Liver (tissue), 8 donors: ENCODE measurements at regions not wholly inside any gene's neighbourhood (a gene's known extent, or its start where the extent isn't known, plus 50 kb on each side); places are given as distances from the start of the nearest gene placed in this dataset.

Experiments used
- DNase-seq: peaks from one replicate; pipeline ENCODE4 v3.0.0-alpha.2; 2017; ENCODE audit warnings: low spot score
- H3K27ac ChIP-seq, 2 donors: one replicate each; pipeline ENCODE4 v1.7.0; 2013; ENCODE audit warnings: inconsistent platforms in 2 of 2, low read length in 2 of 2, control low read depth in 1 of 2, low read depth in 1 of 2, mild to moderate bottlenecking in 1 of 2
- H3K27me3 ChIP-seq, 4 donors: one replicate each; pipeline versions ENCODE4 v1.6.1 to v1.7.0; 2013; ENCODE audit warnings: low read length in 3 of 4, inconsistent platforms in 1 of 4, mild to moderate bottlenecking in 1 of 4, moderate library complexity in 1 of 4; ENCODE audit not compliant: control insufficient read depth in 4 of 4, insufficient read depth in 4 of 4
- H3K36me3 ChIP-seq, 4 donors: one replicate each; pipeline versions ENCODE4 v1.6.1 to v1.7.0; 2013; ENCODE audit warnings: low read length in 3 of 4, mild to moderate bottlenecking in 3 of 4, low read depth in 1 of 4, moderate library complexity in 1 of 4; ENCODE audit not compliant: control insufficient read depth in 4 of 4, insufficient read depth in 3 of 4
- H3K4me1 ChIP-seq, 4 donors: one replicate each; pipeline versions ENCODE4 v1.6.1 to v1.7.0; 2013; ENCODE audit warnings: low read length in 3 of 4, mild to moderate bottlenecking in 3 of 4, moderate library complexity in 1 of 4; ENCODE audit not compliant: control insufficient read depth in 4 of 4, insufficient read depth in 4 of 4
- H3K4me3 ChIP-seq, 3 donors: one replicate each; pipeline versions ENCODE4 v1.6.1 to v1.7.0; 2013; ENCODE audit warnings: low read length in 3 of 3, control low read depth in 1 of 3, low read depth in 1 of 3, mild to moderate bottlenecking in 1 of 3
- H3K9ac ChIP-seq, 2 donors: one replicate each; pipeline ENCODE4 v1.7.0; 2013; ENCODE audit warnings: low read length in 2 of 2, mild to moderate bottlenecking in 2 of 2, moderate library complexity in 2 of 2, control low read depth in 1 of 2, low read depth in 1 of 2
- H3K9me3 ChIP-seq, 4 donors: one replicate each; pipeline versions ENCODE4 v1.6.1 to v1.7.0; 2013; ENCODE audit warnings: low read length in 3 of 4; ENCODE audit not compliant: control insufficient read depth in 4 of 4
- CTCF ChIP-seq: fragments of 150-350 bp; IDR thresholded peaks from 2 replicates; pipeline ENCODE4 v1.5.1; 2017; ENCODE audit warnings: improper control_type of control experiment, low read depth, low read length; ENCODE audit not compliant: missing input control
- EGR1 ChIP-seq, 2 donors: IDR thresholded peaks; 2 replicates each; pipeline ENCODE4 v1.6.1; 2016 to 2018; ENCODE audit warnings: antibody characterized with exemption in 2 of 2, low read depth in 2 of 2
- FOXA1 ChIP-seq: IDR thresholded peaks from 2 replicates; pipeline ENCODE4 v1.6.1; 2016; ENCODE audit warnings: antibody characterized with exemption
- FOXA2 ChIP-seq: IDR thresholded peaks from 2 replicates; pipeline ENCODE4 v1.6.1; 2016; ENCODE audit warnings: antibody characterized with exemption
- GABPA ChIP-seq, 2 donors: IDR thresholded peaks in 1 of 2; conservative IDR thresholded peaks in 1 of 2; 2 replicates each; pipeline ENCODE4 v1.6.1; 2016; ENCODE audit warnings: antibody characterized with exemption in 2 of 2, mild to moderate bottlenecking in 1 of 2, moderate library complexity in 1 of 2
- HNF4A ChIP-seq, 2 donors: conservative IDR thresholded peaks; 2 replicates each; pipeline ENCODE4 v1.6.1; 2016; ENCODE audit warnings: antibody characterized with exemption in 2 of 2, mild to moderate bottlenecking in 2 of 2
- HNF4G ChIP-seq: IDR thresholded peaks from 2 replicates; pipeline ENCODE4 v1.6.1; 2016; ENCODE audit warnings: antibody characterized with exemption
- JUND ChIP-seq, 2 donors: IDR thresholded peaks; 2 replicates each; pipeline ENCODE4 v1.6.1; 2016; ENCODE audit warnings: antibody characterized with exemption in 2 of 2
- MAX ChIP-seq: IDR thresholded peaks from 2 replicates; pipeline ENCODE4 v1.6.1; 2016; ENCODE audit warnings: antibody characterized with exemption
- NR2F2 ChIP-seq: IDR thresholded peaks from 2 replicates; pipeline ENCODE4 v1.6.1; 2016; ENCODE audit warnings: antibody characterized with exemption
- RAD21 ChIP-seq, 2 donors: IDR thresholded peaks; 2 replicates each; pipeline ENCODE4 v1.6.1; 2016; ENCODE audit warnings: antibody characterized with exemption in 2 of 2, mild to moderate bottlenecking in 2 of 2
- RXRA ChIP-seq, 2 donors: IDR thresholded peaks; 2 replicates each; pipeline ENCODE4 v1.6.1; 2017 to 2018; ENCODE audit warnings: antibody characterized with exemption in 2 of 2, mild to moderate bottlenecking in 1 of 2
- SP1 ChIP-seq: IDR thresholded peaks from 2 replicates; pipeline ENCODE4 v1.6.1; 2018; ENCODE audit warnings: antibody characterized with exemption, mild to moderate bottlenecking
- TAF1 ChIP-seq: conservative IDR thresholded peaks from 2 replicates; pipeline ENCODE4 v1.6.1; 2016; ENCODE audit warnings: antibody characterized with exemption, mild to moderate bottlenecking
- YY1 ChIP-seq: IDR thresholded peaks from 2 replicates; pipeline ENCODE4 v1.6.1; 2016; ENCODE audit warnings: antibody characterized with exemption, mild to moderate bottlenecking
- ZBTB33 ChIP-seq: IDR thresholded peaks from 2 replicates; pipeline ENCODE4 v1.6.1; 2016; ENCODE audit warnings: antibody characterized with exemption
- WGBS: extraction: QIAGEN DNeasy Blood & Tissue Kit; methylation state at CpG from one replicate; pipeline ENCODE4 v1.1.7; 2013; 5-methylcytosine and 5-hydroxymethylcytosine counted together
- TF ChIP-seq, protein P1 (sequence below): IDR thresholded peaks from 2 replicates; pipeline ENCODE4 v1.6.1; 2016; ENCODE audit warnings: antibody characterized with exemption
- TF ChIP-seq, protein P2 (sequence below): IDR thresholded peaks from 2 replicates; pipeline ENCODE4 v1.6.1; 2016; ENCODE audit warnings: antibody characterized with exemption, mild to moderate bottlenecking
- donor health status: healthy.
- donor health status: healthy.
- donor health status: healthy.
- donor health status: healthy.
- donor health status: healthy.

DNA sequence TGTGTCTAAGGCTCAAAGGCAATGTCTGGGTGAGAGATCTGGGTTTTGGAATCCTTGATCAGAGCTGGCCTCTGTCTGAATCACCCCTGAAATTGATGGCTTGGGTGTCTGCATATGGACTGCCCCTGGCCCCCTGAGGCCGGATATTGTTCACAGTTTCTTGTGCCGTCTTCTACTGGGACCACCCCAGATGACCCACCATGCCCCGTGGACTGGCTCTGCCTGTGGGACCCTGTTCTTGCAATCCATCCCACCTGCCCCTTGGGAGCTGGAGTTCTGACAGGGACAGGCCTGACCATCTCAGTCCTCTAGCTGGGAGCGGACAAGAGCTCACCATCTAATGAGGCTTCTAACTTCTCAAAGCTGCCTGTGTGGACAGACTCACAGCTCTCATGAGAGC is 119.9 kb downstream of the FAM43A start (continued):
- no peak for TF ChIP-seq ZBTB33
- no peak for TF ChIP-seq RAD21 (IDR thresholded peaks at IDR 0.05)

DNA sequence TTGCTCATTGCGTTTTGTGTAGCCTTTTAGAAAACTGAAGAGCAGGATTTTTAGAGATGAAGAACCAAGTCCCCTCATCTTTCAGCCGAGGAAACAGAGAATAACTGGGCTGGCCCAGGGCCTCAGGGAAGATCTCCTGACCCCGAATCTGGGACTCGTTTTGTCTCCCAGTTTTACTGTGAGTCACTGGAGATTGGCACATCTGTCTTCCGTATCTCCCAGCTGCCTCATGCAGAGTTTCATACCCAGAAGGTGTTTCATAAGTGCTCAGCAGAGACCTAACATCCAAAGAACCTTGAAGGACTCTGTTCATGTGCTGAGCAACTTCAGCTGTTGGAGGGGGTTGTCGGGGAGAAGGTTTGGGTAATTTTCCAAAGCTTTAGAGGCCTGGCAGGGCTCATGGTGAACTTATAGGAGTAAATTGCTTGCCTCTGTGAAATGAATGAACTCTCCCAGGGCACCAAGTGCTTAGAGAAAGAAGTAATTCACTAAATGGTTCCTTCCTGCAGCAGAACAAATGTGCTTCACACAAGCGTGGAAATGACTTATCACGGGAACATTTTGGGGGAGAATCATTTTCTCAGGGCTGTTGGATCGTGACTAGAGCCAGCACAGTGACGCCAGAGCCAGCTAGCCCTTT is 121.4 kb downstream of the FAM43A start:
- Histone ChIP-seq H3K36me3 (no peaks in the 10 kb centered on the region), H3K27ac (no peak overlapping the region), H3K4me3 (no peak overlapping the region), H3K9me3 (no peaks in the 10 kb centered on the region), H3K4me1 (no peaks in the 10 kb centered on the region), H3K27me3 (no peaks in the 10 kb centered on the region), H3K9ac (no peak overlapping the region)
- no peak for TF ChIP-seq GABPA (IDR thresholded peaks at IDR 0.05 in 1 of 2, conservative IDR thresholded peaks at IDR 0.05 in 1 of 2)
- TF ChIP-seq MAX, result no peak
- TF ChIP-seq HNF4G, result no peak
- no peak for TF ChIP-seq RXRA (IDR thresholded peaks at IDR 0.05)
- no peak for TF ChIP-seq TAF1
- no peak for TF ChIP-seq ZBTB33
- no peak for TF ChIP-seq CTCF
- no peak for TF ChIP-seq FOXA2
- TF ChIP-seq JUND (IDR thresholded peaks at IDR 0.05), result no peak
- TF ChIP-seq FOXA1, result no peak
- TF ChIP-seq, protein P1, sequence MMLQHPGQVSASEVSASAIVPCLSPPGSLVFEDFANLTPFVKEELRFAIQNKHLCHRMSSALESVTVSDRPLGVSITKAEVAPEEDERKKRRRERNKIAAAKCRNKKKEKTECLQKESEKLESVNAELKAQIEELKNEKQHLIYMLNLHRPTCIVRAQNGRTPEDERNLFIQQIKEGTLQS, result no peak
- no peak for TF ChIP-seq HNF4A (conservative IDR thresholded peaks at IDR 0.05)
- TF ChIP-seq EGR1 (IDR thresholded peaks at IDR 0.05; ENCODE audit: low read depth in 2 of 2), result no peak
- TF ChIP-seq NR2F2, result no peak
- no peak for TF ChIP-seq RAD21 (IDR thresholded peaks at IDR 0.05)
- no peak for TF ChIP-seq YY1
- no peak for TF ChIP-seq SP1
- TF ChIP-seq, protein P2, sequence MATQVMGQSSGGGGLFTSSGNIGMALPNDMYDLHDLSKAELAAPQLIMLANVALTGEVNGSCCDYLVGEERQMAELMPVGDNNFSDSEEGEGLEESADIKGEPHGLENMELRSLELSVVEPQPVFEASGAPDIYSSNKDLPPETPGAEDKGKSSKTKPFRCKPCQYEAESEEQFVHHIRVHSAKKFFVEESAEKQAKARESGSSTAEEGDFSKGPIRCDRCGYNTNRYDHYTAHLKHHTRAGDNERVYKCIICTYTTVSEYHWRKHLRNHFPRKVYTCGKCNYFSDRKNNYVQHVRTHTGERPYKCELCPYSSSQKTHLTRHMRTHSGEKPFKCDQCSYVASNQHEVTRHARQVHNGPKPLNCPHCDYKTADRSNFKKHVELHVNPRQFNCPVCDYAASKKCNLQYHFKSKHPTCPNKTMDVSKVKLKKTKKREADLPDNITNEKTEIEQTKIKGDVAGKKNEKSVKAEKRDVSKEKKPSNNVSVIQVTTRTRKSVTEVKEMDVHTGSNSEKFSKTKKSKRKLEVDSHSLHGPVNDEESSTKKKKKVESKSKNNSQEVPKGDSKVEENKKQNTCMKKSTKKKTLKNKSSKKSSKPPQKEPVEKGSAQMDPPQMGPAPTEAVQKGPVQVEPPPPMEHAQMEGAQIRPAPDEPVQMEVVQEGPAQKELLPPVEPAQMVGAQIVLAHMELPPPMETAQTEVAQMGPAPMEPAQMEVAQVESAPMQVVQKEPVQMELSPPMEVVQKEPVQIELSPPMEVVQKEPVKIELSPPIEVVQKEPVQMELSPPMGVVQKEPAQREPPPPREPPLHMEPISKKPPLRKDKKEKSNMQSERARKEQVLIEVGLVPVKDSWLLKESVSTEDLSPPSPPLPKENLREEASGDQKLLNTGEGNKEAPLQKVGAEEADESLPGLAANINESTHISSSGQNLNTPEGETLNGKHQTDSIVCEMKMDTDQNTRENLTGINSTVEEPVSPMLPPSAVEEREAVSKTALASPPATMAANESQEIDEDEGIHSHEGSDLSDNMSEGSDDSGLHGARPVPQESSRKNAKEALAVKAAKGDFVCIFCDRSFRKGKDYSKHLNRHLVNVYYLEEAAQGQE, result no peak
- 88% methylated on average over 10 of the region's 10 CpGs for WGBS
- DNase-seq, result no peak
